NCI-H2227 treated with DMSO at 0.1 percent for 48 hours (cell line): ENCODE measurements at regions not wholly inside any gene's neighbourhood (a gene's known extent, or its start where the extent isn't known, plus 50 kb on each side); places are given as distances from the start of the nearest gene placed in this dataset.
"Not testable (repeated sequence)": the region's sequence is repeated elsewhere in the genome, so short reads cannot be mapped to it uniquely, and the experiment has no call there.

Experiments
- DNase-seq: peaks from one replicate; lab custom pipeline; 2025; lab: John Stamatoyannopoulos, UW

GRCh38 chr9:25913806-25914205 is 235.6 kb upstream of the TUSC1 start:
- no peak for DNase-seq

DNA sequence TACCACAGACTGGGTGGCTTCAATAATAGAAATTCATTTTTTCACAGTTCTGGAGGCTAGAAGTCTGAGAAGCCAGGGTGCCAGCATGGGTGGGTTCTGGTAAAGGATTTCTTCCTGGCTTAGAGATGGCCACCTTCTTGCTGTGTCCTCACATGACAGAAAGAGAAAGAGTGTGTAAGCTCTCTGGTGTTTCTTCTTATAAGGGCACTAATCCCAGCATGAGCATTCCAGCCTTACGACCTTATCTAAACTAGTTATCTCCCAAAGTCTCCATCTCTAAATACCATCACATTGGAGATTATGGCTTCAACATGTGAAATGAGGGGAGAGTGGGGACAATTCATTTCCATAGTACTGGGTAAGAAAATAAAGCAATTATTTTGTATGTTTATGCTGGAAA is 226.5 kb upstream of the TUSC1 start:
- no peak for DNase-seq

GRCh38 chr9:25891527-25891926 is 213.3 kb upstream of the TUSC1 start:
- no peak for DNase-seq

DNA sequence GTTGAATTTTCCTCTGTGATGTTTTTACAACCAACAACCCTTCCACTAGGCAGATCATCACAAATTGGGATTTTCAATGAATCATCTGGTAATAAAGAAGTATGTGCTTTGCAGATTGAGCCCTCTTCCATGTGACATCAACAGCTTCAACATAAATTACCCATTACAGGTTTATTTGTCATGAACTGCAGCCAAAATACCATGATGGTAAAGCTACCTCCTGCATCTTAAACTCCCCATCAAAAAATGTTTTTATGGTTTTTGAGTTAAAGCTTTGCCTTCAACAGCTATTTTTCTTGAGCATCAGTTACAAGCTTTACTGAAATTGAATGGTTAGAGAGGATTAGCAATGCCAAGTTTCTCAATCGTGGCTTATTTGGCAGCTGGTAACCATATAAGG is 211.4 kb upstream of the TUSC1 start:
- DNase-seq = no peak

DNA sequence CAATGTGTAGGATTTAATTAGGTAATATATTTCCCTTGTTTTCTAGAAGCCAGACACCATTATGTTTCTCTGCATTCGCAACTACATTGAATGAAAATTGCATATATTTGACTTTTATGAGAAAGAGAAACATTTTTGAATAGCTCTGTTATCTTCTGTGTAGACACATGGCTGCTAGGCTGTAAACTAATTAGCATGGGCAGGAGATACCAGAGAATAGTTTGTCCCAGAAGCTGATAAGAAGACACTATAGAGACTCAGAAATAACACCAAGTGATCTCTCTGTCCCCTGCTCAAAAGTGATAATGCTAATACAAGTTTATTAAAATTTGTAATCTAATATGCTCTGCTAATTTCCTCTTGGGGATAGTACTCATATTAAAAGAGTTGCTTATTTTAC is 198.0 kb upstream of the TUSC1 start:
- DNase-seq = no peak

DNA sequence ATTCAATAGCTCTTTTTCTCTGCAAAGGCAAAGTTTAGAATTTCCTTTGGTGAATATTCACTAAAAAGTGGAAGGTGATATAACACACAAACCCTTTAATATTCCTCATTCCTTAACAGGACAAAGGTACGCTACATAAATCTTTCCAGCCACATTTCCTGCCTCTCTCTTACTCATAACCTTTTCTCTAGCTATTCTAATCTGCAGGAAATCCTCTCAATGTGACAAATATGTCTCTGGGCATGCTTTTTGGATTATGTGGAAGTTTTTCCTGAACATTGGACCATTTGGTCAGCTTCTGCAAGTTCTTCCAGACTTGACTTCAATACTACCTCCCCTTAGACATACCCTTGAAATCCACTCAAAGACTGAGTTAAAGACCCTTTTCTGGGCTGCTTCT is 186.3 kb upstream of the TUSC1 start:
- DNase-seq = no peak

DNA sequence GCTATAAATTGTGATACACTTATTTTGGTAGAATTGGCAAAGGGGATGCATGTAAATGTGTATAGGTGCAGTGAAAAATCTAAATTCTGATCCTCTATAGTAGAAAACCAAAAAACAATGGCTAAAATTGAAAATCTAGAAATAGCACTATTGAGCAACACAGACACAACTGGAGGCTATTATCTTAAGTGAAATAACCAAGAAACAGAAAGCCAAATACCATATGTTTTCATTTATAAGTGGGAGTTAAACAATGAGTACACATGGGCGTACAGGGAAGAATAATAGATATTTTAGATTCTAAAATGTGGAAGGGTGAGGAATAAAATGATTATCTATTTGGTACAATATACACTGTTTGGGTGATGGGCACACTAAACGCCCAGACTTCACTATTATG is 183.2 kb upstream of the TUSC1 start:
- DNase-seq = no peak

DNA sequence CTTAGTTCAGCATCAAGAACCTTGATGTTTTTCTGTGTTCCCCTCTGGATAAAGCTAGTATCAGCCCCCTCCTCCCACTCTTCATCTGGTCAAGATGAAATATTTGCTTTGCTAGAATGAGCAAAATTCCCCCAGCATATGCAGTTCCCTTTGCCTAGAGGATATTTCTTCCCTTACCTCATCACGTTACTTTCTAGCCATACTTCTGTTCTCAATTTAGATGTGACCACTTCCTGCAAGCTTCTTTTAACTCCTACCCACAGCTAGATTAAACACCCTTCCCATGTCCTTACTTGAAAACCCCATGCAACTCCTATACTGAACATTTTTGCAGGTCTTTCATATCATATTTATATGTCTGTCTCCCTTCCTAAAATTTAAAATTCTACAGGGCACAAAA is 178.9 kb upstream of the TUSC1 start:
- no peak for DNase-seq

DNA sequence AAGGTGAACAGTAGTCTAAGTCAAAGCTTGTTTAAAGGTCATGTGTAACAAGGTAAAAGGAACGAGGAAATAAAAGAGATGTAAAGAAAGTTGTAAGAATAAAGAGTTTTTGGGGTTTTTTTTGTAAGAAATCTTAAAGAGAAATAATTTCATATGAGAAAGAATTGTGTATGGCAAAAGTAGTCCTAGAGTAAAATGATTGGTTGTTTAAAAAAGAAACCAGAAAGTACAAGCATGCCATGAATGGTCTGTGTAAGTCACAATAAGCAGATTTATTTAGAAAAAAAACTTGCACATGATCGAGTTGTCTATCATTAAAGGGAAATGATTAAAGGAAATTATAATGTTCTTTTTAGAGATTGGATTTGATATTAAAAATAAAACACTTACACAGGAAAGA is 172.6 kb upstream of the TUSC1 start:
- DNase-seq = no peak

DNA sequence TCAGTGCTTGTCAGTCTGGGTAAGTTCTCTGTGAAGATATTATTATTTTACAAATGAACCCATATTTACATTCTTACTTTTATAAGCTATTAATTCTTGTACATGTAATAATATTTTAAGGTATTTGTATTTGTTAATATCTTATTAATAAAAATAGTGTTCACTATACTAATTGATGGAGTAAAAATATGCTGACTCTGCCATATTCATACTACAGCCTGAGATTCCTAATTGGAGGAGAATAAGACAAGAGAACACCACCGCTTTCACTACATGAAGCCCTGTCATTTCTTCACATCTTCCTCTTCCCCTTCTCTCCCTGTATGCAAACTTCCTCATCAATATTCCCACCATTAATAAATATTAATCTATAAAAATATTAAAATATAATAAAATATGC is 167.6 kb upstream of the TUSC1 start:
- DNase-seq = no peak

- DNase-seq = no peak
These were observed 152.1 kb upstream of the TUSC1 start for GRCh38 chr9:25830381-25830780.

GRCh38 chr9:25827626-25828025 is 149.4 kb upstream of the TUSC1 start:
- DNase-seq = no peak

- DNase-seq = no peak
These were observed 138.2 kb upstream of the TUSC1 start for GRCh38 chr9:25816439-25816838.

- no peak for DNase-seq
These were observed 135.8 kb upstream of the TUSC1 start for GRCh38 chr9:25814023-25814422.

- no peak for DNase-seq
These were observed 135.2 kb upstream of the TUSC1 start for GRCh38 chr9:25813478-25813877.

DNA sequence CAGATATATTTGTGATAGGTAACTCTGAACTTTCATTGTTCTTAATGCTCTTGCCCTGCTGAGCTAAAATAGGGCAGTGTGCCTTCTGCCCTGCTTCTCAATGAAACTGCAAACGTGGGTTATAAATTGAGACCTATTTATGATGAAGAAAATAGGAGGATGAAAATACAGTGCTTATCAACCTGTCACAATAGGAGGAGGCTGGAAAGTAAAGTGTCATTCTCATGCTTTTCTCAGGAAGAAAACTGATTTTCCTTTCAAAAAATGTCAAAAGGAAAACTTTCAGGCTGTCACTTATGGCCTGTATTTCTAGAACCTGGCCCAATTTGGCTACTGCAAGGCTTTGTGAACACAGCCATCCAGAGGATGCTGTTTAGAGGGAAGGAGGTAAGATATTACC is 130.3 kb upstream of the TUSC1 start:
- DNase-seq = no peak

- no peak for DNase-seq
These were observed 126.6 kb upstream of the TUSC1 start for GRCh38 chr9:25804856-25805255.

DNA sequence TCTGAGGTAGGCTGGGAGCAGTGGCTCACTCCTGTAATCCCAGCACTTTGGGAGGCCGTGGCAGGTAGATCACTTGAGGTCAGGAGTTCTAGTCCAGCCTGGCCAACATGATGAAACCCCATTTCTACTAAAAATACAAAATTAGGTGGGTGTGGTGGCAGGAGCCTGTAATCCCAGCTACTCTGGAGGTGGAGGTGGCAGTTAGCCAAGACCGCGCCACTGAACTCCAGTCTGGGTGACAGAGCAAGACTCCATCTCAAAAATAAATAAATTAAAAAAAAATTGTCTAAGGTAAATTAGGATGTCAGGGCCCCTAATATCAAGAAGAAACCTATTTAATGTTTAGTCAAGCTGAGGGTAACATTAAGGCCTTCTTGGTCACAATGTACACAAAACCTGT is 123.7 kb upstream of the TUSC1 start:
- DNase-seq = not testable (repeated sequence)

DNA sequence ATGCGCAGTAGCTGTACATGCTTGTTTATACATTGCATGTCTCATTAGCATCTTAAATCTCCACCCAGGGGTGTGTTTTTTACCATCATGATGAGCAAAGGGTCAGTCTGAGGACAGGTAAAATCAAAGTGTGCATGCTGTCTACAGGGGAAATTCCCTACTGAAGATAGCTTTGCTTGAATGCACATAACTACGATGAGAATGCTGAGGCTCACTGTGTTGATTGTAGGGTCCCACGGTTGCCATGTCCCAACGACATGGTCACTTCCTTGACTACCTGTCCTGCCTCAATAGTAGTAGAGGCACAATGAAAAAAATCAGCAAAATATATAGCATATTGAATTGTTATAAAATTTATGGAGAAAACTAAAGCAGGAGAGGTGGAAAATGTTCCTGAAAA is 95.6 kb upstream of the TUSC1 start:
- no peak for DNase-seq

- DNase-seq = no peak
These were observed 77.7 kb upstream of the TUSC1 start for GRCh38 chr9:25755951-25756350.

GRCh38 chr9:25752398-25752797 is 74.2 kb upstream of the TUSC1 start:
- no peak for DNase-seq

DNA sequence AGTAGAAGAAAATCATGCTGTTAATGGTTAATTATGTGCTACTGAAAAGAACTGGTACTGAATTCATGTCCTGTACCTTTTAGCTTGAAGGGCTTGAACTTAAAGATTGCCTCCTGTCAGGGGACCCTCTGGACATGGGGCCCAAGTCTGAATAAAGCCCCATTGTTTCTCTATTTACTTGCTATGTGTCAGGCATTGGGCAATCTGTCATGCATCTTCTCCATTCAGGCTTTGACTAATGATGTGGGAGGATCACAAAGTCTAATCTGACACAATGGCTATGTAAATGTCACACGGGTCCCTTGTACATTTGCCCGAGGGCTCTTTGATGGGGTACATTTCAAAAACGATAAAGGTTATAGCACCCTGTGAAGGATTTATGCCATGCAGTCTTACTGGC is 64.0 kb upstream of the TUSC1 start:
- no peak for DNase-seq

GRCh38 chr9:25733336-25733982 is 55.2 kb upstream of the TUSC1 start:
- DNase-seq = no peak

DNA sequence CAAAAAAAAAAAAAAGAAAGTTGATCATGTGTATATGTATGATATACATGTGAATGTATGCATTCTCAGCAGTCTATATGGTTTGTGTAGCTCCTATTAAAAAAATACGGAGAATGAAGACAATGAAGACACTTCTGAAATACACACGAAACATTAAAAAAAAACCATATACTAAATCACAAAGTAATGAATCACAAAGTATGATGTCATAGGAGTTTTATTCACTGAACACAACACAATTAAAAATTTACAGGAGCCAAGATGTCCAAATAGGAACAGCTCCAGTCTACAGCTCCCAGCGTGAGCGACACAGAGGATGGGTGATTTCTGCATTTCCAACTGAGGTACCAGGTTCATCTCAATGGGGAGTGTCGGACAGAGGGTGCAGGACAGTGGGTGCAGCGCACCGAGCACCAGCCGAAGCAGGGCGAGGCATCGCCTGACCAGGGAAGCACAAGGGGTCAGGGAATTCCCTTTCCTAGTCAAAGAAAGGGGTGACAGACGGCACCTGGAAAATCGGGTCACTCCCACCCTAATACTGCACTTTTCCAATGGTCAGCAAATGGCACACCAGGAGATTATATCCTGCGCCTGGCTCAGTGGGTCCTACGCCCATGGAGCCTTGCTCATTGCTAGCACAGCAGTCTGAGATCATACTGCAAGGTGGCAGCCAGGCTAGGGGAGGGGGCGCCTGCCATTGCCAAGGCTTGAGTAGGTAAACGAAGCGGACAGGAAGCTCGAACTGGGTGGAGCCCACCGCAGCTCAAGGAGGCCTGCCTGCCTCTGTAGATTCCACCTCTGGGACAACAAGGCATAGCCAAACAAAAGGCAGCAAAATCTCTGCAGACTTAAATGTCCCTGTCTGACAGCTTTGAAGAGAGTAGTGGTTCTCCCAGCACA is 53.9 kb upstream of the TUSC1 start:
- DNase-seq = not testable (repeated sequence)
